MCF 10A (cell line): ENCODE measurements at regions not wholly inside any gene's neighbourhood (a gene's known extent, or its start where the extent isn't known, plus 50 kb on each side); places are given as distances from the start of the nearest gene placed in this dataset.

Experiments used
- BruUV-seq: library from RNA; stranded (reverse); fragments of 400-500 nt; replicated peaks from 2 replicates; lab custom pipeline; 2021; lab: Mats Ljungman, UMichigan
- CTCF ChIA-PET: fragments of 300-600 bp; sonication (Branson Sonifier 250); formaldehyde crosslinking; extraction: SDS; loops from one replicate; lab custom pipeline; 2021; ENCODE audit warnings: antibody characterized with exemption, inconsistent platforms; lab: Yijun Ruan, JAX
- POLR2A ChIA-PET: fragments of 300-600, 350-650 bp; sonication (Branson Sonifier 250); formaldehyde crosslinking; extraction: SDS; loops from one replicate; lab custom pipeline; 2020; ENCODE audit warnings: antibody characterized with exemption, inconsistent platforms; lab: Yijun Ruan, JAX
- DNase-seq: peaks from one replicate; pipeline ENCODE4 v3.0.0-alpha.2; 2018; ENCODE audit not compliant: unreplicated experiment
- H3K27ac Mint-ChIP-seq: one replicate; pipeline ENCODE4 v1.8.0; 2022; ENCODE audit warnings: mild to moderate bottlenecking, low read depth, mixed read lengths; ENCODE audit not compliant: unreplicated experiment
- H3K27me3 Mint-ChIP-seq: one replicate; pipeline ENCODE4 v1.8.0; 2022; ENCODE audit warnings: mixed read lengths; ENCODE audit not compliant: insufficient read depth, unreplicated experiment
- H3K36me3 Mint-ChIP-seq: one replicate; pipeline ENCODE4 v1.8.0; 2022; ENCODE audit warnings: mild to moderate bottlenecking, moderate library complexity, mixed read lengths; ENCODE audit not compliant: insufficient read depth, unreplicated experiment
- H3K4me1 Mint-ChIP-seq: one replicate; pipeline ENCODE4 v1.8.0; 2022; ENCODE audit warnings: mixed read lengths; ENCODE audit not compliant: insufficient read depth, unreplicated experiment
- H3K4me3 Mint-ChIP-seq: one replicate; pipeline ENCODE4 v1.8.0; 2022; ENCODE audit warnings: mild to moderate bottlenecking, moderate library complexity, mixed read lengths; ENCODE audit not compliant: unreplicated experiment
- H3K9me3 Mint-ChIP-seq: one replicate; pipeline ENCODE4 v1.8.0; 2022; ENCODE audit warnings: mixed read lengths; ENCODE audit not compliant: unreplicated experiment
- intact Hi-C: fragments of 100-400 bp; cut with micrococcal nuclease; formaldehyde crosslinking; loops from 2 replicates; pipeline ENCODE4 v1.14.1; 2022
- TF ChIP-seq, protein P1 (sequence below): fragments of 200-600 bp; IDR thresholded peaks from one replicate; pipeline ENCODE4 v1.8.0; 2022; ENCODE audit warnings: antibody characterized with exemption, mild to moderate bottlenecking; ENCODE audit not compliant: unreplicated experiment

GRCh38 chr12:111304642-111305071 lies 64.2 kb downstream of the PHETA1 start:
- POLR2A ChIA-PET, result no interaction called here
- TF ChIP-seq, protein P1, sequence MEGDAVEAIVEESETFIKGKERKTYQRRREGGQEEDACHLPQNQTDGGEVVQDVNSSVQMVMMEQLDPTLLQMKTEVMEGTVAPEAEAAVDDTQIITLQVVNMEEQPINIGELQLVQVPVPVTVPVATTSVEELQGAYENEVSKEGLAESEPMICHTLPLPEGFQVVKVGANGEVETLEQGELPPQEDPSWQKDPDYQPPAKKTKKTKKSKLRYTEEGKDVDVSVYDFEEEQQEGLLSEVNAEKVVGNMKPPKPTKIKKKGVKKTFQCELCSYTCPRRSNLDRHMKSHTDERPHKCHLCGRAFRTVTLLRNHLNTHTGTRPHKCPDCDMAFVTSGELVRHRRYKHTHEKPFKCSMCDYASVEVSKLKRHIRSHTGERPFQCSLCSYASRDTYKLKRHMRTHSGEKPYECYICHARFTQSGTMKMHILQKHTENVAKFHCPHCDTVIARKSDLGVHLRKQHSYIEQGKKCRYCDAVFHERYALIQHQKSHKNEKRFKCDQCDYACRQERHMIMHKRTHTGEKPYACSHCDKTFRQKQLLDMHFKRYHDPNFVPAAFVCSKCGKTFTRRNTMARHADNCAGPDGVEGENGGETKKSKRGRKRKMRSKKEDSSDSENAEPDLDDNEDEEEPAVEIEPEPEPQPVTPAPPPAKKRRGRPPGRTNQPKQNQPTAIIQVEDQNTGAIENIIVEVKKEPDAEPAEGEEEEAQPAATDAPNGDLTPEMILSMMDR, result peak; percentile 76
- Mint-ChIP-seq H3K27ac (no peak overlapping the region), H3K27me3 (no peaks in the 10 kb centered on the region), H3K4me3 (no peak overlapping the region), H3K36me3 (no peaks in the 10 kb centered on the region), H3K9me3 (peaks cover 18% of the 10 kb centered on the region), H3K4me1 (no peaks in the 10 kb centered on the region)
- no peak for DNase-seq
- CTCF ChIA-PET, result interaction anchor here (0.6 to 2.9 kb wide), 6 partner anchors 9 to 410 kb away, joined by 3 to 11 read pairs (median 4); no protein-coding TSS in a partner anchor
- BruUV-seq, result no TSS peak
- intact Hi-C loops, result no loop called here

DNA sequence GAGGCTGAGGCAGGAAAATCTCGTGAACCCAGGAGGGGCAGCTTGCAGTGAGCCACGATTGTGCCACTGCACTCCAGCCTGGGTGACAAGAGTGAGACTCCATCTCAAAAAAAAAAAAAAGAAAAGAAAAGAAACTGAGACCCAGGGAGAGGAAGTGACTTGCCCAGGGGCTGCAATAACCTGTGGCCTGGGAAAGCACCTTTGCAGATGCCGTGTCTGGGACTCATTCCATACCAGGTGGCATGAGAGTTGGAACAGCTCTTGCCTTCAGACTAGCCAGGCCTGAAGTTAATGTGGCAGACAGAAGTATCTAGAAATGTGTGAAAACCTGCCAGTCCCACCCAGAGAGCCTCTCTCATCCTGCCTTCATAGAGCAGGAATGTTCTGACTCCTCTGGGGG lies 65.4 kb downstream of the PHETA1 start:
- H3K4me3 Mint-ChIP-seq, result no peak overlapping the region
- BruUV-seq, result no TSS peak
- intact Hi-C loops, result no loop called here
- H3K27me3 Mint-ChIP-seq, result no peaks in the 10 kb centered on the region
- H3K36me3 Mint-ChIP-seq, result no peaks in the 10 kb centered on the region
- no peaks in the 10 kb centered on the region for H3K4me1 Mint-ChIP-seq
- ChIA-PET POLR2A (no interaction called here), CTCF (interaction anchor here (0.6 to 2.9 kb wide), 7 partner anchors 10 to 767 kb away, joined by 3 to 11 read pairs (median 3); no protein-coding TSS in a partner anchor)
- no peak for DNase-seq
- H3K27ac Mint-ChIP-seq, result no peak overlapping the region
- TF ChIP-seq, protein P1, result no peak
- peaks cover 18% of the 10 kb centered on the region for H3K9me3 Mint-ChIP-seq

DNA sequence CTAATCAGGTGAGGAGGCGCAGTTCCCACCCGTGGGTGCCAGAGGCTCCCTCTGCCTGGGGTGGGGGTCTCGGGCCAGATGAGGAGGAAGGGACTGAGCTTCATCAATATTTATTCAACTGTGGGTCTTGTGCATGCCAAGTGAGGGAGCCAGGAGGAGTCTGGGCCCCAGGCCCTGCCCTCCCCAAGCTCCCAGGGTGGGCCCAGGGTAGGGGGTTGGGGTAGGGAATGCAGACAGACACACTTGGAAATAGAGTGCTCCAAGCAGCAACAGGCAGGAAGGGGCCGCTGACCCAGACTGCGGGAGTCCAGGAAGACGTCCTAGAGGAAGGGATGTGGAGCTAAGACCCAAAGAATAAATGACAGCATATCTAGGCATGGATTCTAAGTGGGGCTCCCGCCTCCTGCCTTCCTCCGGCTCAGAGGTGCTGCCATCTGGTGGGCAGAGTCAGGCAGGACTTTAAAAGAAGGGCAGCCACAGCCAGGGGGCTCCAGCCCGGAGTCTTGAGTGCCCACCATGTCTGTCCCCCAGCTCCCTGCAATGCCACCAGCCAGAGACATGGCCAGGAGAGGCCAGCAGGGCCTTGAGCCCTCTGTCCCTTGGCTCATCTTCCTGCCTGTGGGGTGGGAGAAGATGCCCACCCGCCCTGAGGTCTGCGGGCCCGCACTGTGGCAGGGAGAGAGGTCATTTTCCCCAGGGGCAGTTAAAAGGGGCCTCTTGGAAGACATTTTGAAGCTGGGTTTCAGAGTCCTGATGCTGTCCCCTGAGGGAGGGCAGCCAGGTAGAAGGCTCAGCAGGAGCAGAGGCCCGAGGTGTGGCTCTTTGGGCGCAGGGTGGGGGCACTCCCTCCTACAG lies 70.1 kb downstream of the PHETA1 start:
- CTCF ChIA-PET, result interaction anchor here (0.6 to 5.0 kb wide), 42 partner anchors 8 to 910 kb away, joined by 3 to 102 read pairs (median 4); no protein-coding TSS in a partner anchor
- no peak overlapping the region for H3K27ac Mint-ChIP-seq
- TF ChIP-seq, protein P1, result peak; percentile 84
- POLR2A ChIA-PET, result interaction anchor here (0.6 kb wide), 1 partner anchor 273 kb away, joined by 3 read pairs; no protein-coding TSS in a partner anchor
- peak; percentile 63 for DNase-seq
- H3K4me3 Mint-ChIP-seq, result no peak overlapping the region
- no peaks in the 10 kb centered on the region for H3K9me3 Mint-ChIP-seq
- no TSS peak for BruUV-seq
- no peaks in the 10 kb centered on the region for H3K36me3 Mint-ChIP-seq
- H3K27me3 Mint-ChIP-seq, result no peaks in the 10 kb centered on the region
- no peaks in the 10 kb centered on the region for H3K4me1 Mint-ChIP-seq
- intact Hi-C loops, result loop anchor here (1.0 to 2.0 kb wide), 3 partner anchors 275 to 405 kb away; no protein-coding TSS in a partner anchor
